PC-3 (cell line): ENCODE measurements at regions not wholly inside any gene's neighbourhood (a gene's known extent, or its start where the extent isn't known, plus 50 kb on each side); places are given as distances from the start of the nearest gene placed in this dataset.

Experiments
- ATAC-seq: fragments of 200-7000 bp; cut with Tn5 transposase; 2 replicates; pipeline ENCODE4 v1.9.1; 2020; ENCODE audit warnings: mild to moderate bottlenecking, moderate library complexity
- BruUV-seq: library from RNA; stranded (reverse); fragments of 400-500 nt; replicated peaks from 2 replicates; lab custom pipeline; 2021; lab: Mats Ljungman, UMichigan
- CTCF ChIA-PET: fragments of 300-600 bp; sonication (Branson Sonifier 250); formaldehyde crosslinking; loops from one replicate; lab custom pipeline; 2022; ENCODE audit warnings: antibody characterized with exemption; lab: Charles Lee
- POLR2A ChIA-PET: fragments of 300-600 bp; sonication (Branson Sonifier 250); formaldehyde crosslinking; loops from one replicate; lab custom pipeline; 2022; ENCODE audit warnings: antibody characterized with exemption; ENCODE audit not compliant: unreplicated experiment; lab: Charles Lee
- DNase-seq: peaks from one replicate; pipeline ENCODE4 v3.0.0-alpha.2; 2015
- H2AFZ ChIP-seq: fragments of 300-600 bp; sonication (generic); 2 replicates; pipeline ENCODE4 v1.6.0; 2016; ENCODE audit warnings: antibody characterized with exemption, low read length
- H3F3A ChIP-seq: fragments of 300-600 bp; sonication (generic); one replicate; pipeline ENCODE4 v1.6.0; 2017; ENCODE audit warnings: antibody characterized with exemption, low read length, control low read depth, mild to moderate bottlenecking; ENCODE audit not compliant: unreplicated experiment
- H3K27ac ChIP-seq: fragments of 300-600 bp; sonication (generic); 2 replicates; pipeline ENCODE4 v1.5.1; 2016; ENCODE audit warnings: mild to moderate bottlenecking, low read length
- H3K27me3 ChIP-seq: fragments of 300-600 bp; sonication (generic); 2 replicates; pipeline ENCODE4 v1.6.1; 2016; ENCODE audit warnings: low read length, mixed read lengths
- H3K36me3 ChIP-seq: fragments of 300-600 bp; sonication (generic); 2 replicates; pipeline ENCODE4 v1.6.1; 2016; ENCODE audit warnings: low read depth, mixed run types, low read length, mixed read lengths
- H3K4me1 ChIP-seq: fragments of 300-600 bp; sonication (generic); 2 replicates; pipeline ENCODE4 v1.5.1; 2016; ENCODE audit warnings: low read length; ENCODE audit not compliant: insufficient read depth
- H3K4me2 ChIP-seq: fragments of 300-600 bp; sonication (generic); 2 replicates; pipeline ENCODE4 v1.6.0; 2016; ENCODE audit warnings: low read length
- H3K4me3 ChIP-seq: fragments of 300-600 bp; sonication (generic); 2 replicates; pipeline ENCODE4 v1.5.1; 2016; ENCODE audit warnings: mild to moderate bottlenecking, low read length, mixed read lengths
- H3K79me2 ChIP-seq: fragments of 300-600 bp; sonication (generic); 2 replicates; pipeline ENCODE4 v1.6.1; 2017; ENCODE audit warnings: low read length, mixed read lengths
- H3K9ac ChIP-seq: fragments of 300-600 bp; sonication (generic); 2 replicates; pipeline ENCODE4 v1.6.0; 2016; ENCODE audit warnings: mild to moderate bottlenecking, low read length
- H3K9me2 ChIP-seq: fragments of 300-600 bp; sonication (generic); replicated peaks from 2 replicates; pipeline ENCODE4 v1.6.1; 2016; ENCODE audit warnings: mixed run types, low read length, mixed read lengths
- H3K9me3 ChIP-seq: fragments of 300-600 bp; sonication (generic); 2 replicates; pipeline ENCODE4 v1.6.1; 2016; ENCODE audit warnings: low read length, mixed read lengths
- H4K20me1 ChIP-seq: fragments of 300-600 bp; sonication (generic); 2 replicates; pipeline ENCODE4 v1.6.1; 2016; ENCODE audit warnings: low read length, mixed read lengths
- CTCF ChIP-seq: fragments of 300-600 bp; sonication (generic); conservative IDR thresholded peaks from 2 replicates; pipeline ENCODE4 v1.5.1; 2017; ENCODE audit warnings: antibody characterized with exemption, low read depth, mild to moderate bottlenecking, low read length
- EZH2 ChIP-seq: fragments of 300-600 bp; sonication (generic); IDR thresholded peaks from one replicate; pipeline ENCODE4 v1.6.1; 2017; ENCODE audit warnings: antibody characterized with exemption, mild to moderate bottlenecking, low read length; ENCODE audit not compliant: unreplicated experiment
- EZH2phosphoT487 ChIP-seq: fragments of 300-600 bp; sonication (generic); IDR thresholded peaks from 2 replicates; pipeline ENCODE4 v1.6.1; 2018; ENCODE audit warnings: mild to moderate bottlenecking, antibody characterized with exemption, low read length, borderline replicate concordance
- intact Hi-C: fragments of 100-400 bp; cut with micrococcal nuclease; formaldehyde crosslinking; loops from 2 replicates; pipeline ENCODE4 v1.9.0; 2023

DNA sequence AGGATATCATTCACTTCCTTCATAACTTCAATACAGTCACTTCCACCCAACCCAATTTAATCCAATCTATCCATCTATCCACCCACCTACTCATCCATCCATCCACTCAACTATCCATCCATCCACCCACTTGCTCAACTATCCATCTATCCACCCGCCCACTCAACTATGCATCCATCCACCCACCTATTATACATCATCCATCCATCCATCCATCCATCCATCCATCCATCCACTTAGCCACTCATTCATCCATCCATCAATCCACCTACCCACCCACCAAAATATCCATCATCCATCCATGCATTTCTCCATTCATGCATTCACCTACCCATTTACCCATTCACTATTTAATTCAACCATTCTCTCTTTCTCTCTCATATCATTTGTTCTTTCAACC, 179.5 kb downstream of the HAPSTR1 start:
- Histone ChIP-seq H4K20me1 (no peaks in the 10 kb centered on the region), H3K9ac (no peak overlapping the region), H3K79me2 (no peaks in the 10 kb centered on the region), H2AFZ (no peak overlapping the region), H3K36me3 (no peaks in the 10 kb centered on the region), H3K4me2 (no peak overlapping the region), H3K9me3 (no peaks in the 10 kb centered on the region), H3K27ac (no peak overlapping the region), H3K4me1 (no peaks in the 10 kb centered on the region), H3K9me2 (no peaks in the 10 kb centered on the region), H3F3A (no peaks in the 10 kb centered on the region), H3K27me3 (peaks cover 40% of the 10 kb centered on the region), H3K4me3 (no peak overlapping the region)
- DNase-seq (no peak), ATAC-seq (no peak)
- TF ChIP-seq EZH2phosphoT487 (no peak), EZH2 (no peak), CTCF (no peak)
- CTCF ChIA-PET: no interaction called here
- intact Hi-C loops: no loop called here
- POLR2A ChIA-PET: no interaction called here
- BruUV-seq: no TSS peak

- H3K9me2 ChIP-seq: no peaks in the 10 kb centered on the region
- no peak overlapping the region for H2AFZ ChIP-seq
- no peaks in the 10 kb centered on the region for H4K20me1 ChIP-seq
- no peak overlapping the region for H3K4me3 ChIP-seq
- DNase-seq (no peak), ATAC-seq (no peak)
- H3F3A ChIP-seq: no peaks in the 10 kb centered on the region
- TF ChIP-seq EZH2phosphoT487 (no peak), EZH2 (no peak), CTCF (no peak)
- POLR2A ChIA-PET: no interaction called here
- H3K27ac ChIP-seq: no peak overlapping the region
- peaks cover 40% of the 10 kb centered on the region for H3K27me3 ChIP-seq
- no TSS peak for BruUV-seq
- CTCF ChIA-PET: no interaction called here
- intact Hi-C loops: no loop called here
- no peak overlapping the region for H3K9ac ChIP-seq
- no peak overlapping the region for H3K4me2 ChIP-seq
- H3K79me2 ChIP-seq: no peaks in the 10 kb centered on the region
- H3K4me1 ChIP-seq: no peaks in the 10 kb centered on the region
- H3K36me3 ChIP-seq: no peaks in the 10 kb centered on the region
- H3K9me3 ChIP-seq: no peaks in the 10 kb centered on the region
Measured at GRCh38 chr16:9271841-9272240, 180.4 kb downstream of the HAPSTR1 start.

DNA sequence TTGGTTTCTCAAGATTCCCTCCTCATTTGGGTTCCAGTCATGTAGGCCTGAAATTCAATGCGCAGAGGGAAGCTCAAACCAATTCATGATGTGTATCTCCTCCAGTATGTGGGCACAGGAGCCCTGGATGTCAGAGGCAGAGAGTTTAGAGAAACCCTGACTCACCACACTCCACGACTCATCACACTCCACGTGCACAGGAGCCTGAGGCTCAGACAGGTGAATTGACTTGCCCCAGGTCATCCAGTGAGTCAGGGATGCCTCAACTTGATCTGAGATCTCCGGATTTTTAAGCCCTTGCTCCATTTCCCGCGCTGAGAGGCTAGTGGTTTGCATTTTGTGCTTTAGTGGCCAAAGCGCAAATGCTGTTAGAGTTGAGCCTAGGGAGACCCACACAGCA, 183.9 kb downstream of the HAPSTR1 start:
- Histone ChIP-seq H3K9me3 (no peaks in the 10 kb centered on the region), H3K36me3 (no peaks in the 10 kb centered on the region), H2AFZ (no peak overlapping the region), H3K9me2 (no peaks in the 10 kb centered on the region), H3K79me2 (no peaks in the 10 kb centered on the region), H3K9ac (no peak overlapping the region), H3K4me3 (no peak overlapping the region), H3K4me1 (no peaks in the 10 kb centered on the region), H3F3A (no peaks in the 10 kb centered on the region), H4K20me1 (no peaks in the 10 kb centered on the region), H3K27ac (no peak overlapping the region), H3K4me2 (no peak overlapping the region), H3K27me3 (0 out of 2 replicates have a peak, but pooled peaks cover 18% of the 10 kb centered on the region)
- DNase-seq (peak; percentile 15), ATAC-seq (no peak)
- BruUV-seq: no TSS peak
- TF ChIP-seq EZH2: no peak
- no peak for TF ChIP-seq CTCF
- TF ChIP-seq EZH2phosphoT487: no peak
- POLR2A ChIA-PET: no interaction called here
- CTCF ChIA-PET: interaction anchor here (0.7 kb wide), 1 partner anchor 592 kb away, joined by 3 read pairs; no protein-coding TSS in a partner anchor
- intact Hi-C loops: no loop called here
